ENCODE measurements at regions not wholly inside any gene's neighbourhood (a gene's known extent, or its start where the extent isn't known, plus 50 kb on each side); places are given as distances from the start of the nearest gene placed in this dataset.
"Not testable (repeated sequence)": the region's sequence is repeated elsewhere in the genome, so short reads cannot be mapped to it uniquely, and the experiment has no call there.

DNA sequence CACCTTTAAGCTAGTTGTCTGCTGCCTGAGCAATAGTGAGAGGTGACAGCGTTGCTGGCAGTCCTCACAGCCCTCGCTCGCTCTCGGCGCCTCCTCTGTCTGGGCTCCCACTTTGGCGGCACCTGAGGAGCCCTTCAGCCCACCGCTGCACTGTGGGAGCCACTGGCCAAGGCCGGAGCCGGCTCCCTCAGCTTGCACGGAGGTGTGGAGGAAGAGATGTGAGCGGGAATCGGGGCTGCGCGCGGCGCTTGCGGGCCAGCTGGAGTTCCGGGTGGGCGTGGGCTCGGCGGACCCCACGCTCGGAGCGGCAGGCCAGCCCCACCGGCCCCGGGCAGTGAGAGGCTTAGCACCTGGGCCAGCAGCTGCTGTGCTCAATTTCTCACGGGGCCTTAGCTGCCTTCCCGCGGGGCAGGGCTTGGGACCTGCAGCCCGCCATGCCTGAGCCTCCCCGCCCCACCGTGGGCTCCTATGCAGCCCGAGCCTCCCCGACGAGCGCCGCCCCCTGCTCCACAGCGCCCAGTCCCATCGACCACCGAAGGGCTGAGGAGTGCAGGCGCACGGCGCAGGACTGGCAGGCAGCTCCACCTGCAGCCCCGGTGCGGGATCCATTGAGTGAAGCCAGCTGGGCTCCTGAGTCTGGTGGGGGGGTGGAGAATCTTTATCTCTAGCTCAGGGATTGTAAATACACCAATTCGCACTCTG lies 1424.5 kb downstream of the EFNA5 start:
- DNase-seq (ENCODE audit: low spot score) = not testable (repeated sequence)

DNA sequence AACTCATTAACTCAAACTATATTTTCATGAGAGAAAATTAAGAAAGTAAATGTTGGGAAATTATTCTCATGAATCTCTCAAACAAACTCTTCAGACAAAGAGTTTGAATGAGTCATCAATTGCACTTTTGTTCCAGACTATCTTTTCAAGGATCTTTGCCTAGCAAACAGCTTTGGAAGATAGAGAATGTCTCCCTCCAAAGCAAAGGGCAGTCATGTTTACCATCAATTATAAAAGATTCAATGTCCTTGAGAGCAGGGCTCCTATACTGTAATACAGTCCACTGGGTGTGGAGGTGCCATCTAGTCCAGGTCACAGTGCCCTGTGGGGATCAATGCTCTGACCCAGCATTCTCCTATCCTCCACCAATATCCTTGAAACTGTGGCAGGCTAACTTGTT lies 1429.3 kb downstream of the EFNA5 start:
- DNase-seq (ENCODE audit: low spot score) = no peak

DNA sequence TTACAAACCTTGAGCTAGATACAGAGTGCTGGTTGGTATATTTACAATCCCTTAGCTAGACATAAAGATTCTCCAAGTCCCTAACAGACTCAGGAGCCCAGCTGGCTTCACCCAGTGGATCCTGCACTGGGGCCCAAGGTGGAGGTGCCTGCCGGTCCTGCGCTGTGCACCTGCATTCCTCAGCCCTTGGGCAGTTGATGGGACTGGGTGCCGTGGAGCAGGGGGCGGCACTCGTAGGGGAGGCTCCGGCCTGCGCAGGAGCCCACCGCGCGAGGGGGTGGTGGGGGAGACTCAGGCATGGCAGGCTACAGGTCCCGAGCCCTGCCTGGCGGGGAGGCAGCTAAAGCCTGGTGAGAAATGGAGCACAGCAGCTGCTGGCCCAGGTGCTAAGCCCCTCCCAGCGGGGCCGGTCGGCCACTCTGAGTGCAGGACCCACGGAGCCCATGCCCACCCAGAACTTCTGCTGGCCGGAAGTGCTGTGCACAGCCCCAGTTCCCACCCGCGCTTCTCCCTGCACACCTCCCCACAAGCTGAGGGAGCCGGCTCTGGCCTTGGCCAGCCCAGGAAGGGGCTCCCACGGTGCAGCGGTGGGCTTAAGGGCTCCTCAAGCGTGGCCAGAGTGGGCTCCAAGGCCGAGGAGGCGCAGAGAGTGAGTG lies 1464.7 kb downstream of the EFNA5 start:
- no peak for DNase-seq (ENCODE audit: low spot score)

DNA sequence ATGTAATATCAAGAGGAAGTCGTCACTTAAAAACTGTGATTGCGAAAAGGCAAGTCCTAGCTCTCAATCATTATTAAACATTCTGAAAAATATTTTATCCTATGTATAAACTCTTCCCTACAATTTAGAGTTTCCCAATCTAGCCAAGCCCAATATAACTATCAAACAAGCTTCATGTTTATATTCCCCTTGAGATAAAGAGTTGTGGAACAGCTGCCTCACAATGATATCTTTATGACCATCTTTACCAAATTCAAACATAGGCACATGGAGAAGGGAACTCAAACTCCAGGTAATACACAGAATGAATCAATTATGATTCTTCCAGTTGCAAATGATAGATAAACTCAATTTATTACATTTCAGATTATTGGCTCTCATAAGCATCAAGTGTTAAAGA lies 1468.7 kb downstream of the EFNA5 start:
- no peak for DNase-seq (ENCODE audit: low spot score)

DNA sequence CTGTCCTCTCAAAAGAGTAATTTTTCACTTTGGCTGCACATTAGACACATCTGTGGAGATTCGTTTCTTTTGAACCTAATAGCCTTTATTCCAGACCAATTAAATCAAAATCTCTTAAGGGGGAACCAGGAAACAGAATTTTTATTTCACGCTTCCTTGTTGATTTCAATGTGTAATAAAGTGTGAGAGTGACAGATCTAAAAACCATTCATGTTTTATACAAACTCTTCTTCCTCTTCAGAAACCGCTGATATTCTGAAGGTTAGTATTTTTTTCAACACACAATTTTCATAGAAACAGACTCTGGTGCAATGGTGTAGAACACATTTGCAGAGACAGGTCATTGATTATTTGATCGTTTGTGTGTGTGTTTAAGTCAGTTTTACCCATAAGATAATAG lies 1469.8 kb downstream of the EFNA5 start:
- no peak for DNase-seq (ENCODE audit: low spot score)

DNA sequence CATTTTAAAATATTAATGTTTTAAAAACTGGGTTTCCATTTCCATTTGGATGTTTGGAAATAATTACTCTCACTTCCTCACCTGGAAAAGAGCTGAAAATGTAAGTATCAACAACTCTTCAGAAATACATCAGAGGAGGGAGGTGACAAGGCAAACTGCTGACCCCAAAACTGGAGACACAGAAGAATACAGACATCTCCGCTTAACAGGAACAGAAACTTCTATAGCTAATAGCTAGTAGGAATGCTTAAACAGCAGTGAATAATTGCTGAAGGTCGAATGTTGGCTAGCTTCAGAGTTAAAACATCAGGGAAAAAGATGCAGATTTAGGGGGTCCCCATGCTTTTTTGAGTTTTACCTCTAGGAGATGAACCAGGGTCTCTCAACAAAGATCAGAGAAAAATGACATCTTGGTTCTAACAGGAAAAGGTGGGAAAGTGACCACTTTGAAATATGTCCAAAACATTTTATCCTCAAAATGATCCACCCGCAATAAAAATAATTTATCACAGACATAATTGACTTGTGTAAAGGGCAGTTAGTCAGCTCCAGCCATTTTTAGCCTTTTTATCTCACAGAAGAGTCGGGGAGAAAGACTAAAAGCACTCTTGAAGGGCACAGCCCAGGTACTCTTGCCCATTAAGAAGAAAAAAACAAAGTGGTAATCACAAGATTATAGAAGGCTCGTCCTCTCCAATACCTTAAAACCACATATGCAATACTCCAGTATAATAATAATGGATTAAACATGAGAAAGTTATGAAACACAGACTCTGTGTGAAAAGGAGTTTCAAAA lies 1474.9 kb downstream of the EFNA5 start:
- DNase-seq (ENCODE audit: low spot score) = no peak

DNA sequence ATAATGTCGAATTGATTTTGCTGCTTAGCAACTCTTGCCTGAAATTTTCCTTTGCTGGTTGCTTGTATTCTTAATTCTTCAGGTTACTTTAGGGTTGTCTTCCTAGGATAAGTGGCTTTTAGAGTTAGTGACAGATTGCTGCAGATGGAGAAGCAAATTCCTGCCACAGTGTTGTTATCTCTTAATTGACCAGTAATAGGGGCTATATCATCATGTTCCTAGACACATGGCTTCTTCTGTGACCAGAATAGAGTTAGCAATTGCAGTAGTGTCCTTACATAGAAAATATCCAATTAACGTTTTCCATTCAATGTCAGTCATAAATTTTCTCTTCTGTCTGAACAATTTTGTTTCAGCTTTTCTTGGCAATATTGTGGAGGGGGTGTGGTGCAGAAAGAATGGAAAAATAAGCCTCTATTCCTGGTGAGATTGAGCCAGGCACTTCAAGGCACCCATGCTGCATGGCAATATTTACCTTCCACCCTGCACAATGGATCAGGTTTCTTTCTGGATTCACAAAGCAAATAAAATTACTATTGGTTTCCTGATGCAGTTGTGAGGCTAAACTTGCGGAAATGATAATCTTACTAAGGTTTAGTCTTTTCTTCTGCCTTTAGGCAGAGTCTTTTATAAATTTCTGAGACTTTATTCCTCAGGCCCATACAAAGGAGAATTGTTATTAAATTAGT lies 1481.5 kb downstream of the EFNA5 start:
- DNase-seq (ENCODE audit: low spot score) = no peak

DNA sequence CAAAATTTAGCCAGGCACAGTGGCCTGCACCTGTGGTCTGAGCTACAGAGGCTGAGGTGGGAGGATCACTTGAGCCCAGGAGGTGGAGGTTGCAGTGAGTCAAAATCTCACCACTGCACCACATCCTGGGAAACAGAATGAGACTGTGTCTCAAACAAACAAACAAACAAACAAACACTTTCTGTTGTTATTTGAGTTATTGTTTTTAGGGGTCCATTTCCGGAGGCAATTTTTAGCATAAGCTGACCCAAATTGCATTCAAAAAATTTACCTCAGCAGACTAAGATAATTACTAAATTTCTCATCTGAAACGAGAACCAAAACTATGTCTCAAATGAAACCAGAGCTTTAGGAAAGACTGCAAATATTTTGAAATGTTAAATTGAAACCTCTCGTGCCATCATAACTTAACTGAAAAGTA lies 1485.1 kb downstream of the EFNA5 start:
- DNase-seq (ENCODE audit: low spot score) = no peak

DNA sequence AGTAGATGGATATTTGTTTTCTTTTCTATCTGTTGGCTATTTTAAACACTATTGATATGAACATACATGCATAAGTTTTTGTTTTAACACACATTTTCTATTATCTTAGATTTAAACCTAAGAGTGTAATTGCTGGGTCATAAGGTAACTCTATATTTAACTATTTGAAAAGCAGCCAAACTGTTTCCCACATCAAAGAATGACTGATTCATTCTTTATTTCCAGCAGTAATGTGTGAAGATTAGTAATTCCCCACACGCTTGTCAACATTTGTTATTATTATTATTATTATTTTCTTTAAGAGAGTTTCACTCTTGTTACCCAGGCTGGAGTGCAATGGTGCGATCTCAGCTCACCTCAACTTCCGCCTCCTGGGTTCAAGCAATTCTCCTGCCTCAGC lies 1495.8 kb downstream of the EFNA5 start:
- DNase-seq (ENCODE audit: low spot score) = no peak

DNA sequence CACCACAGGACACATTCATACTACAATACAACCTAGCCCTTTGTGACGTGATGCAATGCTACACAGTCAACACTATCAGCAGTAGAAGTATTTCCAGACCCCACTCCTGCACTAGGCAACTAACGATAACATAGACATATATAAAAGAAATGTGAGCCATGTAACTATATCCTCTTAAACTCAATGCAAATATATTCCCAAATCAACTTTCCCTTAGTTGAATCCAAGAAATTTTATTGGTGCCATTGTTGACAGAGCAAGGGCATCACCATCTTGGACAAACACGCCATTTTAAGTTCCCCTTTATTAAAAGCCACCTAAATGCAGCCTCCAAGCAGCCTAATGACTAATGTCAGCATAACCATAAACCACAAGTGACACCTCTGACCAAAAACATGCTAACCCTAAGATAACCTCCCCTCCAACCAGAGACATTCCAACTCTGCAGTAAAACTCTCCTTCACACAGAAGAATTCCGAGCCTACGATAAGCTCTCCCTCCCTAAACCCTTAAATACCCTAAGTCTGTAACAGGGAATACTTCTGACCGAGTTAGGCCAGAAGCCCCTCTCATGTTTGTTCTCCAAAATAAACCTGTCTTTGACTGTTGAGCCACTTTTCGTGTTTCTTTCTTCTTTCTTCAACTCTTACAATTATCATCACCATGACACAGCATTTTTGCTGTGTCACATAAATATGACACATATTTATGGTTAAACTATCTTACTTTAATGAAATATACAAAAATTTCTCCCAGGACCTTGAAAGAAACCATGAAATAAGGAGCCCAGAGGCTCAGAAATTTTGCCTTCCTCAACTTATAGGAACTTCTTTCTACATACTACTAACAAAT lies 1497.8 kb downstream of the EFNA5 start:
- DNase-seq (ENCODE audit: low spot score) = peak; percentile 14

DNA sequence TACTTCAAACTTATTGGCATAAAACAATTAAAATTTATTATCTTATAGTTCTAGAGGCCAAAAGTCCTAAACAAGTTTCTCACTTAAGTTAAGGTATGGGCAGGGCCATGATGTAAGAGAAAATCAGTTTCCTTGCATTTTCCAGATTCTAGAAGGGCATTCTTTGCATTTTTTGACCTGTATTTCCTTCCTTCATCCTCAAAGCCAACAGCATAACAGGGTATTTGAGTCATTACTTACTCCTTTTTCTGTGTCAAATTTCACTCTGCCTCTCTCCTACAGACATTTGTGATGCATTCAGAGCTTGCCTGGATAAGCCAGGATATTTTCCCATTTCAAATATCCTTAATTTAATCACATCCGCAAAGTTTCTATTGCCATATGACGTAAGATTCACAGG lies 1499.0 kb downstream of the EFNA5 start:
- DNase-seq (ENCODE audit: low spot score) = peak; percentile 3

DNA sequence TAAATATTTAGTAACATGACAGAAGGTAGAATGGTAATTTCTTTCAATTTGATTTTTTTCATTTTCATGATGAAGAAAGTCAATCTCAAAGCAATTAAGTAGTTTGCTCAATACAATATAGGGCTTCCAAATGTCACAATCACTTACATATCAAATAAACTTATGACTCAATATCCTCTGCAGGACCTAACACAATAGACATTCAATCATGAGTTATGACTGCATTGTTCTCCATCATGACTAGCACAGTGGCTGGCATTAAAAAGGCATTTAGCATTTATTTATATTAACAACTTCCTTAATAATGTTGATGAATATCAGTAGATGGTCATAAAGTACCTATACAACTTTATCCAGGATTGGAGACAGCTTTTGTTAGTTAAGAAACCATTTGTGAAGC lies 1499.6 kb downstream of the EFNA5 start:
- no peak for DNase-seq (ENCODE audit: low spot score)

DNA sequence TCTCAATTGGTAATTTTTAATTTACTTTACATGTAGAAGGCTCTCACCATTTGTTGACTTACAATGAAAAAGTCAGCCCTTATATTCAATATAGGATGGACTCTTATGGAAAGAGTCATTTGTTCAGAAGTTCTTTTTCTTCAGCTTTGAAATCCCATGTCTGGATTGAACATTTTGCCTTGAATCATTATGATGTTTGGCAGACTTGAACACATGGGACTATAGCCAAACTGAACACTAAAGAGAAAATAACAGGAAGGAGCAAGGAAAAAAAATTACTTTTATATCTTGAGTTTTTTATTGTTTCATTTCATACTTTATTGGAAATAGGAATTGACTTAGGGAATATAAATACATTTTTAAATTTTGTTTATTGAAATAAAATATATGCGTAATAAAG lies 1503.0 kb downstream of the EFNA5 start:
- no peak for DNase-seq (ENCODE audit: low spot score)

DNA sequence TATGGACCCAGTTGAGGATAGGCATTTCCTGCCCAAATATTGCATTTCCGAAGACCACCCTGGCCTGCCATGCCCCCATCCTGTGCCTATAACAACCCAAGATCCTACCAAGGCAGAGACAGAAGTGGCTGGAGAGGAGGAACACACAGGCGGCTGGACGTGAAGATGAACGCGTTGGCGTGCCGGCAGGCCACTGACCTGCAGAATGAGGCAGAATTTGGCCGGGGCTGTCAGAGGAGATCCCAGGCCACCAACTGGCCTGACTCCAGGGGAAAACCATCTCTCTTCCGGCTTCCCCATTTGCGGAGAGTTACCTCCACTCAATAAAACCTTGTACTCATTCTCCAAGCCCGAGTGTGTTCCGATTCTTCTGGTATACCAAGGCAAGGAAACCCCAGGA lies 1507.5 kb downstream of the EFNA5 start:
- no peak for DNase-seq (ENCODE audit: low spot score)

DNA sequence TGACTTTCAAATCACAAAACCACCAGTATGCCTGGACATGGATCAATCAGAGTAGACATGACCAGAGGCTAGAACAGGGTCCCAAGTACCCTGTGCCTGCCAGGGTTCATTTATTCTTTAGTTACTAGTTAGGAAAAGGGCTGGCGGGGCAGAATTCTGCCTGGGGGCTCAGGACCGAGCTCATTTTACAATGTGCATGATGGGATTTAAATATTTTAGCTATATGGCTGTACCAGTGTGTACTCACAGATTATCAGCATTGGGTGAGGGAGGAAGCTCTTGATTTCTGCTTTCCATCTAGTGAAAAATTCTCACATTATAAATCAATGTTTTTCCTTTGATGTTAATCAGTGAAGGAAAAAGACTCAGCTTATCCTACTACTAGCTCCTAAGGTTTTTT lies 1511.1 kb downstream of the EFNA5 start:
- DNase-seq (ENCODE audit: low spot score) = no peak

DNA sequence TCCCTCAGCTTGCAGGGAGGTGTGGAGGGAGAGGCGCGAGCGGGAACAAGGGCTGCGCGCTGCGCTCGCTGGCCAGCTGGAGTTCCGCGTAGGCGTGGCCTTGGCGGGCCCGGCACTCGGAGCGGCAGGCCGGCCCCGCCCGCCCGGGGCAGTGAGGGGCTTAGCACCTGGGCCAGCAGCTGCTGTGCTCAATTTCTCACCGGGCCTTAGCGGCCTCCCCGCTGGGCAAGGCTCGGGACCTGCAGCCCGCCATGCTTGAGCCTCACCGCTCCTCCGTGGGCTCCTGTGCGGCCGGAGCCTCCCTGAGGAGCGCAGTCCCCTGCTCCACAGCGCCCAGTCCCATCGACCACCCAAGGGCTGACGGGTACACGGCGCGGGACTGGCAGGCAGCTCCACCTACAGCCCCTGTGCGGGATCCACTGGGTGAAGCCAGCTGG lies 1516.4 kb downstream of the EFNA5 start:
- DNase-seq (ENCODE audit: low spot score) = no peak

DNA sequence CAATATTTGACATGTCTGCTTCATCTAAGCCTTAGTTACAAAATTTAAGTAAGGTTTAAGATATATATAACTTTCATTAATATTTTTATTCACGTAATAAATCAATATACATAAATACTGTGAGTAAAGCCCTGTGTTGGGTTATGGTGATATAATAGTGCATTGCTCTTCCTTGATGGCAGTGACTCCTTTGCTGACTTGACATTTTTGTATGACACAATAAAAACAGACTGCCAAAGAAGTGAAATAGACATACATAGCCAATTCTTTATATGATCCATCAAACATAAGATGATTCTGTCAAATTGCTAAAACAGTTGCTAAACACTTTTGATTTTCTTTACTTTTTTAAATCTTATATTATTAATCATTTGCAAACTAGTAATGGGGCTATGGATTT lies 1518.2 kb downstream of the EFNA5 start:
- DNase-seq (ENCODE audit: low spot score) = no peak

DNA sequence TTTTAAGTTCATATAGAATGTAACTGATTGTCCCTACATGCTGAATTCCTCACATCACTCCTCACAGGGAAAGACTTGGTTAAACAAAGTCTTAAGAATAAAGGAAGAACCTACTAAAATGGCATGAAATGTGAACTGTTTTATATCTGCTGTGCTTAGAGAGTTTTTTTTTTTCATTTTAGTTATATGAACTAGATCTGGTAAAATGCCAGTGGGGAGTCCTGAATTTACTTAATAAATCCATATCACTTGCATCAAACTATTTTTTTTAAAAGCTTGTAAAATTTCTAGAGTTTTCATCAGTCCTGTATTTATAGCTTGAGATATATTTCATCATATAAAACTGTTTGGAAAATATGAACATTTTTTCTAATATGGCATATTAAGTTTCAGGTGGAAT lies 1528.6 kb downstream of the EFNA5 start:
- DNase-seq (ENCODE audit: low spot score) = no peak

DNA sequence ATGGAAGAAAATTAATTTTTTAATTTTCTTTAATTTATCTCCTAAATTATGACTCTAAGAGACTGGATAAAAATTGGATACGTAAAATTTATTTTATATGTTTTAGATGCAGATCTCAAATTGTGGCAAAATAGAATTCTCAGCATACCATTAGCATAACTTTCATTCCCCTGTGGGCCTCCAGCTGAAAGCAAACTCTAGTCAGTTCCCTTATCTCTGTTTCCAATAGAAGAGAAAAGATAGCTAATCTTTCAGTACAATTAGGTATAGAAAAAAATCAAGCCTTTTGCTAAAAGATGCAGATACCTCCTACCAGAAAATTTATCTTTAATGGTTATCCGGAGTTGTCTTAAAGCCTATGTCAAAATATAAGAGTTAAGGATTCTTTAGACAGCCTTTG lies 1530.6 kb downstream of the EFNA5 start:
- no peak for DNase-seq (ENCODE audit: low spot score)

DNA sequence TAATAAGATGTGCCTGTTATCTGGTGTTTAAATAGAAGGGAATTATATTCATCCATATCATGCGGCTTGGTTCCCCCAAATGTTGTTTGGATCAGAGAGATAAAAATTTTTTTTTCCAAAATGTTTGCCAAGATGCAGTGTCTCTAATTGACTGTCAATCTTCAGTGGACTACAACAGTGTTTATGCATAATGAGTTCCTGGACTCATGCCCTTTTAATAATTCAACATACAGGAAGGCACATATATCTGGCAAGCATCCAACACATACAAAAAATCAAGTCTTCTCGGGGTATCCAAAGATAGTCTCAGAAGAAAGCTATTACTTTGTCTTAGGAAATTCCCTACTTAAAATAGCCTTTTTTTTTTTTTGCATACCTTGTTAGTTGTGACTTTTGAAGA lies 1534.7 kb downstream of the EFNA5 start:
- no peak for DNase-seq (ENCODE audit: low spot score)

DNA sequence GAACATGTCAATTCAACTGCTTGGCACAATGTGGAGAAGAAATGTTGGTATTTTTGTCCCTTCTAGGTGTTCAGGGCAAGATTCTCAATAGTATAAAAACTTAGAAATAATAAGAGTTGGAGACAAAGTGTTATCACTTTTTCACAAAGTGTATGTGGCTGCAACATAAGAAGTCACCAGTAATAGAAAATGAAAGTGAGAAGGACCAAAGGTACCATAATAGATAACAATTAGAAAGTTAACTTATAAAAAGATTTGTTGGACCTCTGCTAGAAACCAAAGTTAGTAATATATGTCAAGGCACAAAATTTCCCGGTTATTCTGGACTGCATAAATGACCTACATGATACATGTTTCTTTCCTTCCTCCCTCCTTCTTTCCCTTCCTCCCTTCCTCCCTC lies 1535.3 kb downstream of the EFNA5 start:
- DNase-seq (ENCODE audit: low spot score) = no peak
